ENCODE measurements at regions not wholly inside any gene's neighbourhood (a gene's known extent, or its start where the extent isn't known, plus 50 kb on each side); places are given as distances from the start of the nearest gene placed in this dataset.

GRCh38 chr13:21757763-21758162, 86.9 kb downstream of the FGF9 start:
- no peak for DNase-seq

DNA sequence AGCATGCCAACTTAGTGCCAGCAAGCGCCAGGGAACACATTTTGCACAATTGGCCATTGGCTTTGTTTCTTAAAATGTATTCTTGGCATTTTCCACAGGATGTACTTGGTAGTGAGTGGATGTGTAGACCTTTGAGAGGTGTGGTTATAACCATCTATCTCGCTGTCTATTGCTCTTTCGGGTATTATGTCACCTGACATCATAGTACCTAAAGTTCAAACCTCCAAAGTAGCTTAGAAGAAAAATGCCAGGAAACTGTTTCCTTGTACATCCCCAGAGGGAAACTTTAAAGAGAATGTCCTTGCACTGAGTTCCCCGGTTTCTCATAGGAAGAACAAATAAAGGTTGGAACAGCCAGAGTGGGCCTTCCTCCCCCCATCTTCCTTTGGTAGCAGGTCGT, 87.6 kb downstream of the FGF9 start:
- DNase-seq, result no peak

DNA sequence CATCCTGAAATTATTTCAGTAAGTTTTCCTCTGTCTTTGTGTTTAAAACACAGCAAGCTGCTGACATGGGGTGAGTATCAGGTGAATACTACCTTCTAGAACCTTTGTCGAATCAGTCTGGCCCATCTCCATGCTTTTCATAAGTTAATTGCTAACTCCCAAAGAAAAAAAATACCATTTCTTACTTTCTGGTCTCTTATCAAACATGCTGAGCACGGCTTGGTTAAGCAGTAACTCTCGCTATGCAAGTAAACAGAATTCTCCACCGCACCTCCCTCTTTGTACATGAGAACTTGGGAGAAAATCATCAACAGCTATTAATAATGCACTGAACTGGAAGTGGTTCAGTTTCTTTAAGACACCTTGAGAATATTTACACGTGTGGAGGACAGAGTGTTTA, 88.6 kb downstream of the FGF9 start:
- no peak for DNase-seq

DNA sequence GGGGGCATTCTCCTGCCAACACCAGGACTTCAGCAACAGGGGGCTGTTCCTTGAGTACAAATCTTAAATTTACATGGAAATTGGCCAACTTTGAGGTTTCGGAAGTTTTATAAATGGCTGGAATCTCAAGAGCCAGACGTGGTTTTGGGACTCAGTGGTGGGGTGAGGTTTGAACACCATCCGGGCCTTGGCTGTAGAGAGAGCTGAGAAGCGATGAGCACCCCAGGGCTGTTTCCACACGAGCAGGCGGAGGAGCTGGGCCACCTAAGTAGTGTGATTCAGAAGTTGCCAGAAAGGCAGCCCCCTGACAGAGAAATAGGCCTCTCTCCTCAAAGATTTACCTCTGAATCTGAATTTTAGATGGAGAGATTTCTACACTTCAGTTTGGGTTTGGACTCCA, 89.0 kb downstream of the FGF9 start:
- DNase-seq, result no peak

DNA sequence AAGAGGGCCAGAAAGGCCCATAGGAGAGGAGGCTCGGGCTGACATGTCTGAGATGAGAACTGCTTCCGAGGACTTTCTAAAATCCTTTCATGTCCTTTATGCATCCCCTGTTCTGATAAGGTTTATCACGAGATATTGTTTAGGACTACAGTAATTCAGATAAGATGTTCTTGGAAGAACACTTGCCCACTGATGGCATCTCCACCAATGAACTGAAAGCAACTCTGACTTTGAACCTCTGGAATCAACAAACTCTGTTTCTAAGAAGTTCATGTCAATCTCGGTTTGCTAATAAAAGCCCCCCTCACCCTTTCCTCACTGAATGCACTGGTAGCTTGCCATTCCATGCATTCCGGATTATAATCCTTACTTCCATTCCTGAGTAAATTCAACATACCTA, 90.9 kb downstream of the FGF9 start:
- DNase-seq, result no peak

GRCh38 chr13:21762512-21762911, 91.6 kb downstream of the FGF9 start:
- no peak for DNase-seq

- DNase-seq, result no peak
Observed at GRCh38 chr13:21767032-21767431, 96.2 kb downstream of the FGF9 start.

DNA sequence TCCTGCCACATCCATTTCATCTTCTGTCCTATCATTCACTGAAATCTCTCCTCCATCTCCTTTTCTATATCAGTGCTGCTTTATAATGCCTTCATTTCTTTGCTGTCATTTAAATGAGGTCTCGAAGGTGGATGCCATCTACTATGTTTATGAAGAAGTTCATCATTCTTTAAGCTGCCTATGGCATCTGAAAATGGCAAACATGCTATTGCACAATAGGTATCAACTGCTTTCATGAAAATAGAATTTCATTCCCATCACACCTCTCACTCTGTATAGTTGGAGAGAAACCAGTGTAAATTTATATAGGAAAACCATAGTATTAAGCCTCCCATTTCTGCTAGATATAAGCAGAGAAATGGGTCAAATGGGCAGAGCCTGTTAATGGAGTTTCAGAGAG, 100.2 kb downstream of the FGF9 start:
- no peak for DNase-seq

GRCh38 chr13:21777166-21777565, 106.3 kb downstream of the FGF9 start:
- DNase-seq, result no peak

DNA sequence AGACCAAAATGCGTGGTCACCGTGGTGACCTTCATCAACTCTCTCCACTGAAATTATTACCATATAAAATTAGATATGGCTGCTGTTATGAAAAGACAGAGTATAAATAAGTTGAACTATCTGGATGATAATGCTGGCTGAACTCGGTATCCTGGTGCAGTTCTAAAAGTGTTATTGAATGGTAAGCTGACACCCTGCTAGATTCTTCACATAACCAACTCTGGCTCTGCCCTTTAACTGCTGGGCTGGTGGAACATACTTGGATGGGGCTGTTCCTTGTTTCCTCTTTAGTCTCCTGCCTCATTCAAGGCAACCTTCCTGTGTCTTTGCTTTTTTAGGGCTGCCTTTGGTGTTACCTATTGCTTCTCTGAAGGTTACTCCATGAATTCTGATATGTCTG, 106.9 kb downstream of the FGF9 start:
- DNase-seq, result no peak

GRCh38 chr13:21782736-21783135, 111.9 kb downstream of the FGF9 start:
- no peak for DNase-seq

- no peak for DNase-seq
Observed at GRCh38 chr13:21785990-21786389, 115.1 kb downstream of the FGF9 start.

GRCh38 chr13:21796066-21796465, 125.2 kb downstream of the FGF9 start:
- DNase-seq, result no peak

- no peak for DNase-seq
Observed at GRCh38 chr13:21796775-21797514, 126.1 kb downstream of the FGF9 start.

GRCh38 chr13:21797736-21798135, 126.9 kb downstream of the FGF9 start:
- DNase-seq, result no peak

DNA sequence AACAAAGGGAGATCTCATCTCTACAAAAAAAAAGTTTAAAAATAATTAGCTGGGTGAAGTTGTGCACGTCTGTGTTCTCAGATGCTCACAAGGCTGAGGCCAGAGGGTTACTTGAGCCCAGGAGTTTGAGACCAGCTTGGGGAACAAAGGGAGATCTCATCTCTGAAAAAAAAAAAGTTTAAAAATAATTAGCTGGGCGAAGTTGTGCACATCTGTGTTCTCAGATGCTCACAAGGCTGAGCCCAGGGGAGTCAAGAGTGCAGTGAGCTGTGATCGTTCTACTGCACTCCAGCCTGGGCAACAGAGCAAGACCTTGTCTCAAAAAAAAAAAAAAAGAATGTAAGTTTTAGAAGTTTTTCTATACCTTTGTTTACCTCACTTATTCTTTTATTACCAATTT, 127.3 kb downstream of the FGF9 start:
- DNase-seq, result no peak

DNA sequence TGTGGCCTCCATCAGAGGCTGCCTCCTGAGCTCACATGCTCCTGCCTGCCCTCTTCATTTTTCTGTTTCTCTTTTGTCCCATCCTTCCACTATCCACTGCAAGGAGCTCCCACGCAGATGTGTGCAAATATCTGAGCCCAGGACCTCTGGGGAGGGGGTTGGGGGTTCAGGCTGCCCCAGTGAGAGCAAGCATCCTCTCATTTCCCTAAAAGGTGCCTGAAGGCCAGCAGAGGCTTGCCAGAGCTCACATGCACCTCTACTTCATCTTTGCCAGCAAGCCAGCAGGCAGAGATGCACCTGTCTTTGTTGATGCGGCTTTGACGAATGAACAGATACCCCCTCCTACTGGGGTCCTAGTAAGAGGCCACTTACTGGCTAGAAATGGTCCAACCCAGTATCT, 128.8 kb downstream of the FGF9 start:
- DNase-seq, result no peak

GRCh38 chr13:21800837-21801616, 130.2 kb downstream of the FGF9 start:
- no peak for DNase-seq

DNA sequence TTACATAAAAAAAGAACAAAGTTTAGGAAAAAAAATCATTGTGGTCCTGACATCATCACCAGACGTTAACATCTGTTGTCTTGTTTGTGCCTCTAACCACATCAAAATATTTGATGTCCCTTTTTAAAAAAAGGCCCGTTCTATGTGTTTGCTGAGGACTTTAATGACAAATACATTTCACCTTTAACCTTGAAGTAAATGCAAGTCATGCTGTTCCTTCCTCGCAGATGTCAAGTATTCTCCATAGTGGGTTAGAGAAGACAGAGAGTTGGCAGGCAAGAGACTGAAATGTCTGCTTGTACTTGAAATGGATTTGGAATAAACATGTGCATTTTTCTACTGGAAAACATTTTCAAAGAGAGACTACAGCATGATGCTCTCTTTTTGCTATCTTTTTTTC, 134.9 kb downstream of the FGF9 start:
- no peak for DNase-seq

DNA sequence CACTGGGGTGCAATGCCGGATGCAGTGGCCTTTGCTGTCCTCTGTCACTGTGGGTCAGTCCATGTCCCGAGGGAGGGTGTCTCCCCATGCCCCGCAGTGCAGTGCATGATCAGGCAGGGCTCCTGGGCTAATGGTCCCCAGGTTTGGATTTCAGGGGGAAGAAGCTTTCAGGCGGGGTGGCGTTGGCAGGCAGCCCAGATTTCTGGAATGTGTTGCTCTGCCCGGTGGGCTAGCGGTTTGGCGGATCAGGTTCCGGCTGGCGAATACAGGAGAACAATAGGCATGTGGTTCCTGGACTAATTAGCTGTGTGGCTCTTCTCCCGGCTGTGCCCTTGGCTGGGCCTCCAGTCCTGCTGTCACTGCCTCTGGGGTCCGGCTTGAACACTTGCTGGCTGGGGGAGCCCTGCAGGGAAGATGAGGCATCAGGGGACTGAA, 141.3 kb downstream of the FGF9 start:
- no peak for DNase-seq

DNA sequence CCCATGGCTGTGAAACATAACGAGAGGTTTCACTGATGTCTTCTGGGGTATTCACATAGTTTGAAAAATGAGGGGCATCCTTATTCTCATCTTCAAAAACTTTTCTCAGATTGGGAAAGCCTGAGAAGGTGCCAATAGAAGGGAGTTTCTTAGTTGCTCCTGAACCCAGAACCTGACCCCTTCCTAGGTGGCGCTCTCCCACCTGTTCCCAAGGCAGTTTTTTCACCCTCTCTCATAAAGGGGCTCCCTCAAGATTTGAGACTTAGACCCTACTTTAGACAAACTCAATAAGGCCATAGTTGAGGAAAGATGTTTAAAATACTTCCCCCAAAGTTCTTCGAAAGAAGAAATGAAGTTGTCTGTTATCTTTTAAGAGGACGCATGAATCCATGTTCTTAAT, 142.2 kb downstream of the FGF9 start:
- DNase-seq, result no peak

DNA sequence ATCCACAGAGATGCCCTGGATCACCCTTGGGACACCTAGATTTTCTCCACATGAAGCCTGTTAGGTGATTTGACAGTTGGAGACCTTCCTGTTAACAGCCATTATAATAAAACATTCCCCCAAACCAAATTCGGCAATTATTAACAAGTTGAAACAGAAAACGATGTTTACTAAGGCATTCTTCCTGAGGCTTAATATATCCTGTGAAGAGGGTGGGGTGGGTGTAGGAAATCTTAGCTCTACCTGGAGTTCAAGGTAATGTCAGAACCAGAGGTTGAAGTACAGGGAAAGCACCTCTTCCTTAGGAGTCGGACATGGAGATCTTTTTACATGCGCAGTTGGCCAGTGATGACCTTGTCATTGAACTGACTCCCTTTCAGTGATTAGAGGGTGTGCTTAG, 143.0 kb downstream of the FGF9 start:
- DNase-seq, result no peak

DNA sequence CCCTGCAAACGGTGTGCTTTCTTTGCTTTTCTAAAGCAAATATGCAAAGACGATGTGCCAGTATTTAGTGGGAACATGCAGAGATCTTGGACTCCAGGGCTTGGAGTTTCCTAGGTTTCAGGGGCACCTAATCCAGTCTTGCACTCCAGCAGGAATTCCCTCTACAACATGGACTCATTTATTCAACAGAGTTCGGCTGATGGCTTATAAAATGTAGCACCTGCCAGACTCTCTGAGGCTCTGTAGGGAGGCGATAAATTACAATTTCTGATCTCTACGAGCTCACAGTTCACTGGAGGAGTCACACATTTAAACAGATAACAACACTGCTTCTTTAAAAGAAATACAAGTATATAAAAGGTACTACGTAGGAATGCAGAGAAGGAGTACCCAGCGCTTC, 143.7 kb downstream of the FGF9 start:
- DNase-seq, result no peak

- no peak for DNase-seq
Observed at GRCh38 chr13:21817878-21818277, 147.0 kb downstream of the FGF9 start.

DNA sequence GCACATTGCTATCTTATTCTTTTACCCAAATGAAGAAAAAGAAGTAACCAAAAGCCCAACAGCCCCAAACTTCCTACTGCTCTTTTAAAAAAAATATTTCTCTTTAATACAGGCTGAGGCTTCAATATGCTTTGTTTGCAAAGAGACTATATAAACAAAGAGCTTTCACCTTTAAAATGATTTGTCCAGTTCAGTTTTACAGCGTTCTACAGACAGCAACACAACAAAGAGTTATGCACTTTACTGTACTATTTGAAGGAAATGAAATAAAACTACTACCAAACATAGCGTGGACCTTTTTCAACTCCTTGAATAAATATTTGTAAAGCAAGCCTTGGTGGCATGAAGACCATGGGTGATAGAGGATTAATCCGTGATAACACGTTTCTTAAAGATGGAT, 151.2 kb downstream of the FGF9 start:
- no peak for DNase-seq

Measured in activated CD8-positive, alpha-beta memory T cell treated with anti-CD3 and anti-CD28 coated beads for 24 hours (primary cell).